ENCODE measurements at regions not wholly inside any gene's neighbourhood (a gene's known extent, or its start where the extent isn't known, plus 50 kb on each side); places are given as distances from the start of the nearest gene placed in this dataset.

DNA sequence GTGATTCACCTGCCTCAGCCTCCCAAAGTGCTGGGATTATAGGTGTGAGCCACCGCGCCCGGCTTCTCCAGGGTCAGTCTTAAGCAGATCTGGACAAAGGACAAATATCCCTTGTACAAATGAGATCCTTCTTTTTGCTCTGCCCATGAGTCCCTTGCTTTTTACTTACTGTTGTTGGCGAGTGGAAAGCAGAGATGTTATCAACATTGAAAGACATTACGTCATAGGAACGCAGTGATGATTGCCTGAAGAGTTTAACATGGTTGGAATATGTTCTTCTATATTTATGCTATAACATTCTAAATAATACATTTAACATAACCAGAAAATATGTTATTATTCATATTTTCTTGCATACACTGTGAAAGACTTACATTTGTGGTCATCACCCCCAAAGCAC lies 644.3 kb upstream of the LRRN3 start:
- Histone ChIP-seq H2AK5ac (ENCODE audit: low read depth, low read length) (no peak overlapping the region), H2AFZ (replicated peaks; ENCODE audit: low read length, poor library complexity) (no peak overlapping the region), H2BK5ac (ENCODE audit: low read depth, low read length, poor library complexity, severe bottlenecking) (no peak overlapping the region), H4K91ac (ENCODE audit: insufficient read depth, low read depth, low read length) (no peak overlapping the region), H2BK120ac (ENCODE audit: low read depth, low read length) (no peak overlapping the region), H2BK15ac (ENCODE audit: low read depth, low read length) (no peak overlapping the region), H3K9me1 (ENCODE audit: insufficient read depth, low read length) (no peaks in the 10 kb centered on the region), H3K4me3 (ENCODE audit: insufficient read depth, low read depth, low read length) (no peak overlapping the region), H4K8ac (ENCODE audit: low read depth in 2 of 2, low read length in 2 of 2) (no peak overlapping the region), H3K79me1 (ENCODE audit: low read depth in 1 of 2, low read length in 2 of 2) (no peaks in the 10 kb centered on the region), H2BK20ac (ENCODE audit: low read depth, low read length) (0 out of 2 replicates have a peak overlapping the region, but pooled peaks have one; percentile 35), H2AK9ac (replicated peaks; ENCODE audit: low read depth, low read length, poor library complexity) (no peak overlapping the region), H3K4me1 (ENCODE audit: control insufficient read depth, insufficient read depth, low read length) (peaks cover 2% of the 10 kb centered on the region; the same call in 1 of the 2 replicates), H3K4ac (ENCODE audit: low read depth, low read length) (no peak overlapping the region), H3K18ac (ENCODE audit: low read depth, low read length) (no peak overlapping the region), H4K5ac (ENCODE audit: low read depth, low read length) (no peak overlapping the region), H3K36me3 (ENCODE audit: control insufficient read depth, insufficient read depth, low read length) (no peaks in the 10 kb centered on the region), H4K20me1 (ENCODE audit: insufficient read depth, low read length) (no peaks in the 10 kb centered on the region), H3K56ac (ENCODE audit: extremely low read depth, insufficient read depth, low read length) (no peak overlapping the region), H3K14ac (replicated peaks; ENCODE audit: low read depth, low read length) (no peak overlapping the region), H3K4me2 (ENCODE audit: low read depth, low read length) (no peak overlapping the region), H3K27me3 (ENCODE audit: control insufficient read depth, insufficient read depth, low read length) (no peaks in the 10 kb centered on the region), H3K9me3 (ENCODE audit: control insufficient read depth, insufficient read depth, low read length) (no peaks in the 10 kb centered on the region), H3K23ac (ENCODE audit: low read depth, low read length) (no peak overlapping the region), H3K9ac (ENCODE audit: low read depth, low read length) (no peak overlapping the region), H3K27ac (ENCODE audit: insufficient read depth, low read length) (no peak overlapping the region)
- DNase-seq (no peak), ATAC-seq (ENCODE audit: low read depth) (no peak)
- intact Hi-C loops (cut with micrococcal nuclease) (loop anchor here (10.0 kb wide), 1 partner anchor 648 kb away; the partner anchor contains the start of gene LRRN3), in situ Hi-C loops (cut with MboI; ENCODE audit: low sequenced_read_pairs) (loop anchor here (25.0 kb wide), 1 partner anchor 1834 kb away; no protein-coding TSS in a partner anchor), dilution Hi-C loops (cut with HindIII; ENCODE audit: low sequenced_read_pairs, unreplicated experiment) (no loop called here)
- ChIA-PET POLR2A (ENCODE audit: unreplicated experiment) (no interaction called here), CTCF (no interaction called here)
- TF ChIP-seq SMC3 (IDR thresholded peaks at IDR 0.05; ENCODE audit: low read depth, low read length), result no peak
- TF ChIP-seq RAD21 (IDR thresholded peaks at IDR 0.05; ENCODE audit: low read length), result no peak
- no peak for TF ChIP-seq FOS (IDR thresholded peaks at IDR 0.05; ENCODE audit: low read depth, low read length)
- no peak for TF ChIP-seq BHLHE40 (IDR thresholded peaks at IDR 0.05; ENCODE audit: low read depth, low read length)
- no peak for TF ChIP-seq CEBPB (IDR thresholded peaks at IDR 0.05; ENCODE audit: low read depth, low read length)
- TF ChIP-seq, protein P1, sequence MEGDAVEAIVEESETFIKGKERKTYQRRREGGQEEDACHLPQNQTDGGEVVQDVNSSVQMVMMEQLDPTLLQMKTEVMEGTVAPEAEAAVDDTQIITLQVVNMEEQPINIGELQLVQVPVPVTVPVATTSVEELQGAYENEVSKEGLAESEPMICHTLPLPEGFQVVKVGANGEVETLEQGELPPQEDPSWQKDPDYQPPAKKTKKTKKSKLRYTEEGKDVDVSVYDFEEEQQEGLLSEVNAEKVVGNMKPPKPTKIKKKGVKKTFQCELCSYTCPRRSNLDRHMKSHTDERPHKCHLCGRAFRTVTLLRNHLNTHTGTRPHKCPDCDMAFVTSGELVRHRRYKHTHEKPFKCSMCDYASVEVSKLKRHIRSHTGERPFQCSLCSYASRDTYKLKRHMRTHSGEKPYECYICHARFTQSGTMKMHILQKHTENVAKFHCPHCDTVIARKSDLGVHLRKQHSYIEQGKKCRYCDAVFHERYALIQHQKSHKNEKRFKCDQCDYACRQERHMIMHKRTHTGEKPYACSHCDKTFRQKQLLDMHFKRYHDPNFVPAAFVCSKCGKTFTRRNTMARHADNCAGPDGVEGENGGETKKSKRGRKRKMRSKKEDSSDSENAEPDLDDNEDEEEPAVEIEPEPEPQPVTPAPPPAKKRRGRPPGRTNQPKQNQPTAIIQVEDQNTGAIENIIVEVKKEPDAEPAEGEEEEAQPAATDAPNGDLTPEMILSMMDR (conservative IDR thresholded peaks at IDR 0.05; ENCODE audit: low read depth, low read length), result no peak
- TF ChIP-seq POLR2A (IDR thresholded peaks at IDR 0.05; ENCODE audit: low read depth, low read length), result no peak
- TF ChIP-seq, protein P2, sequence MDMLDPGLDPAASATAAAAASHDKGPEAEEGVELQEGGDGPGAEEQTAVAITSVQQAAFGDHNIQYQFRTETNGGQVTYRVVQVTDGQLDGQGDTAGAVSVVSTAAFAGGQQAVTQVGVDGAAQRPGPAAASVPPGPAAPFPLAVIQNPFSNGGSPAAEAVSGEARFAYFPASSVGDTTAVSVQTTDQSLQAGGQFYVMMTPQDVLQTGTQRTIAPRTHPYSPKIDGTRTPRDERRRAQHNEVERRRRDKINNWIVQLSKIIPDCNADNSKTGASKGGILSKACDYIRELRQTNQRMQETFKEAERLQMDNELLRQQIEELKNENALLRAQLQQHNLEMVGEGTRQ (IDR thresholded peaks at IDR 0.05; ENCODE audit: low read depth, low read length), result no peak
- TF ChIP-seq RCOR1 (IDR thresholded peaks at IDR 0.05; ENCODE audit: insufficient replicate concordance, low read length), result no peak
- TF ChIP-seq MAFK (IDR thresholded peaks at IDR 0.05; ENCODE audit: low read depth, low read length), result no peak
- TF ChIP-seq CHD1 (IDR thresholded peaks at IDR 0.05; ENCODE audit: low read depth, low read length), result no peak
- TF ChIP-seq MXI1 (IDR thresholded peaks at IDR 0.05; ENCODE audit: borderline replicate concordance, low read depth, low read length), result no peak
- WGBS, 2 experiments (ENCODE audit: extremely low coverage in 2 of 2, insufficient read length in 1 of 2), result no CpG with 5 or more reads among the region's 6 CpGs
- BruUV-seq (replicated peaks), result no TSS peak
